ENCODE measurements at regions not wholly inside any gene's neighbourhood (a gene's known extent, or its start where the extent isn't known, plus 50 kb on each side); places are given as distances from the start of the nearest gene placed in this dataset.

GRCh38 chr1:239538239-239538988, 152.0 kb downstream of the CHRM3 start:
- intact Hi-C loops (cut with micrococcal nuclease) = no loop called here

- intact Hi-C loops (cut with micrococcal nuclease) = no loop called here
These were observed 152.7 kb downstream of the CHRM3 start for GRCh38 chr1:239539051-239539450.

- intact Hi-C loops (cut with micrococcal nuclease) = no loop called here
These were observed 153.4 kb downstream of the CHRM3 start for GRCh38 chr1:239539812-239540211.

GRCh38 chr1:239543873-239544272, 157.5 kb downstream of the CHRM3 start:
- intact Hi-C loops (cut with micrococcal nuclease) = no loop called here

GRCh38 chr1:239545466-239545865, 159.1 kb downstream of the CHRM3 start:
- intact Hi-C loops (cut with micrococcal nuclease) = loop anchor here (5.0 kb wide), 1 partner anchor 172 kb away; no protein-coding TSS in a partner anchor

- intact Hi-C loops (cut with micrococcal nuclease) = loop anchor here (5.0 kb wide), 1 partner anchor 169 kb away; no protein-coding TSS in a partner anchor
These were observed 161.6 kb downstream of the CHRM3 start for GRCh38 chr1:239547987-239548386.

GRCh38 chr1:239550178-239550577, 163.8 kb downstream of the CHRM3 start:
- intact Hi-C loops (cut with micrococcal nuclease) = no loop called here

- intact Hi-C loops (cut with micrococcal nuclease) = no loop called here
These were observed 169.0 kb downstream of the CHRM3 start for GRCh38 chr1:239555350-239555749.

- intact Hi-C loops (cut with micrococcal nuclease) = no loop called here
These were observed 172.2 kb downstream of the CHRM3 start for GRCh38 chr1:239558559-239558958.

- intact Hi-C loops (cut with micrococcal nuclease) = no loop called here
These were observed 172.6 kb downstream of the CHRM3 start for GRCh38 chr1:239558991-239559390.

GRCh38 chr1:239560921-239561320, 174.6 kb downstream of the CHRM3 start:
- intact Hi-C loops (cut with micrococcal nuclease) = no loop called here

GRCh38 chr1:239562095-239562494, 175.7 kb downstream of the CHRM3 start:
- intact Hi-C loops (cut with micrococcal nuclease) = no loop called here

GRCh38 chr1:239563681-239564080, 177.3 kb downstream of the CHRM3 start:
- intact Hi-C loops (cut with micrococcal nuclease) = no loop called here

- intact Hi-C loops (cut with micrococcal nuclease) = no loop called here
These were observed 179.7 kb downstream of the CHRM3 start for GRCh38 chr1:239566074-239566473.

GRCh38 chr1:239570878-239571277, 184.5 kb downstream of the CHRM3 start:
- intact Hi-C loops (cut with micrococcal nuclease) = no loop called here

- intact Hi-C loops (cut with micrococcal nuclease) = no loop called here
These were observed 185.8 kb downstream of the CHRM3 start for GRCh38 chr1:239572183-239572582.

GRCh38 chr1:239574112-239574511, 187.7 kb downstream of the CHRM3 start:
- intact Hi-C loops (cut with micrococcal nuclease) = no loop called here

- intact Hi-C loops (cut with micrococcal nuclease) = no loop called here
These were observed 188.7 kb downstream of the CHRM3 start for GRCh38 chr1:239575113-239575512.

GRCh38 chr1:239583536-239583935, 197.2 kb downstream of the CHRM3 start:
- intact Hi-C loops (cut with micrococcal nuclease) = no loop called here

GRCh38 chr1:239586128-239586527, 199.8 kb downstream of the CHRM3 start:
- intact Hi-C loops (cut with micrococcal nuclease) = loop anchor here (2.0 kb wide), 2 partner anchors 133 to 313 kb away; no protein-coding TSS in a partner anchor

- intact Hi-C loops (cut with micrococcal nuclease) = loop anchor here (2.0 kb wide), 2 partner anchors 132 to 312 kb away; no protein-coding TSS in a partner anchor
These were observed 200.7 kb downstream of the CHRM3 start for GRCh38 chr1:239587066-239587465.

GRCh38 chr1:239587574-239588369, 201.4 kb downstream of the CHRM3 start:
- intact Hi-C loops (cut with micrococcal nuclease) = loop anchor here (2.0 kb wide), 2 partner anchors 131 to 311 kb away; no protein-coding TSS in a partner anchor
